ENCODE measurements at regions not wholly inside any gene's neighbourhood (a gene's known extent, or its start where the extent isn't known, plus 50 kb on each side); places are given as distances from the start of the nearest gene placed in this dataset.

DNA sequence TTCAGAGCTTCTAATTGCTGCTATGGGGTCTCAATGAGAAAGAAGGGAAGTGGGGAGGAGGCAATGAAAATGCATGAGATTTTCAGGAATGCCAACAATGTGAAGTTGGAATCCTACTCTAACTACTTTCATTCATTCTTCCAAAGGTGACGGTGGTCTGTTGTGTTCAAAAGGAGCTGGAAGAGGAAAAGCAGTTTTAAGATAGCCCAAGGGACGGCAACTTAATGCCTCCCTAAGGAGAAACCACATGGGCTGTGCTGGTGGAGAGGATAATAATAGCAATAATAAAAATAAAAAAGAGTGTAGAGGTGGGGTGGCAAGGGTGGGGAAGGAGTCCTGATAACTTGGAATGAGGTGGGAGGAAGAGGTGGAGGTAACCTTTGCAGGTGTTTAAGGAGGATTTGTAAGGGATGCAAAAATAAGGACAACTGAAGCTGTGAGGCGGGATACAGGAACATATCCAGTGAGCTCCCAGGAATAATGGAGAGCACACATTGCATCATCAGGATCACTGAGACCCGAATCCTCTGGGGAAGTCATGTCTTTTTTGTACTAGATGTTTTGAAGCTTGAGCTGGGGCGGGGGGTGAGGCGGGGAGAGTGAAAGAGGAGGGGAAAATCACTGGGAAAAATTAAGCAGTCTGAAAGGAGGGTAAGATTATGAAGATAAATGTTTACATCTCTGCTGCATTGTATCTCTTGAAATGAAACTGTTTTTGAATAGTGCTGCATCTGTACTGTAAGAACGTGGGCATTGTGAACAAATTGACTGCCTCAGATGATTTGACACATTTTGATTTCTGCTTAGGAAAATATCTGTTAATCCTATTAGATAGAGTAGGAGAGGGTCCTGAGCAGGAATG lies 120.1 kb upstream of the TMEM161B start:
- Histone ChIP-seq H3K14ac (ENCODE audit: insufficient read length) (no peak overlapping the region), H3K27me3 (replicated peaks in 1 of 4; ENCODE audit: control insufficient read depth in 3 of 4, extremely low read depth in 1 of 4, insufficient read depth in 3 of 4, low read length in 3 of 4) (no peaks in the 10 kb centered on the region), H2BK120ac (replicated peaks; ENCODE audit: low read depth, low read length) (no peak overlapping the region), H3K56ac (replicated peaks; ENCODE audit: insufficient read length, low read depth, low read length) (no peak overlapping the region), H3K9ac (replicated peaks in 1 of 4; ENCODE audit: extremely low read depth in 1 of 4, low read depth in 3 of 4, low read length in 3 of 4) (peak overlapping the region in 2 of 4 experiments; percentile 11 to 34; a peak in 3 of 7 replicates), H2AK5ac (ENCODE audit: low read depth, low read length) (no peak overlapping the region; the same call in 1 of the 2 replicates), H4K91ac (replicated peaks; ENCODE audit: insufficient read length, low read length) (peak overlapping the region; percentile 71), H2AFZ (ENCODE audit: low read length) (no peak overlapping the region), H2BK15ac (ENCODE audit: low read length) (no peak overlapping the region), H3K79me2 (ENCODE audit: control insufficient read depth in 1 of 2, insufficient read depth in 2 of 2, low read length in 2 of 2) (no peaks in the 10 kb centered on the region), H3K79me1 (ENCODE audit: low read depth, low read length) (no peaks in the 10 kb centered on the region), H3K4ac (replicated peaks; ENCODE audit: insufficient read length, low read depth, low read length) (no peak overlapping the region), H4K20me1 (replicated peaks in 1 of 2; ENCODE audit: control insufficient read depth in 1 of 2, insufficient read depth in 2 of 2, low read length in 2 of 2) (no peaks in the 10 kb centered on the region), H3K23ac (ENCODE audit: insufficient read length) (no peak overlapping the region), H3K4me3 (ENCODE audit: extremely low read depth in 1 of 4, insufficient read depth in 2 of 4, low read depth in 3 of 4, low read length in 4 of 4) (peak overlapping the region in 1 of 4 experiments; percentile 39; a peak in 1 of 8 replicates), H3K27ac (ENCODE audit: low read depth, low read length) (peak overlapping the region; percentile 69), H4K8ac (ENCODE audit: extremely low read depth, insufficient read depth, low read length) (no peak overlapping the region), H2BK5ac (ENCODE audit: low read depth, low read length) (peak overlapping the region; percentile 63), H3K23me2 (ENCODE audit: low read depth, low read length) (no peaks in the 10 kb centered on the region), H2BK12ac (ENCODE audit: low read depth, low read length) (peak overlapping the region; percentile 32; the same call in 1 of the 2 replicates), H3K4me2 (ENCODE audit: insufficient read depth in 1 of 2, low read depth in 2 of 2, low read length in 2 of 2) (peak overlapping the region; percentile 52 to 54), H2BK20ac (ENCODE audit: low read length) (peak overlapping the region; percentile 2; the same call in 1 of the 2 replicates), H4K5ac (ENCODE audit: insufficient read length, low read depth, low read length) (no peak overlapping the region), H3K36me3 (ENCODE audit: control insufficient read depth in 2 of 4, insufficient read depth in 4 of 4, low read length in 3 of 4) (no peaks in the 10 kb centered on the region), H3K18ac (ENCODE audit: extremely low read depth, low read length) (peak overlapping the region; percentile 26), H3K9me3 (ENCODE audit: insufficient read depth in 2 of 2, low read depth in 1 of 2, low read length in 1 of 2) (no peaks in the 10 kb centered on the region), H3K4me1 (replicated peaks in 1 of 4; ENCODE audit: control insufficient read depth in 3 of 4, insufficient read depth in 4 of 4, low read length in 3 of 4) (peaks cover 0 to 28% (median 26%) of the 10 kb centered on the region in 4 experiments; a peak in 5 of 7 replicates)
- ChIA-PET CTCF (ENCODE audit: partially characterized antibody) (interaction anchor here (0.6 to 0.9 kb wide), 4 partner anchors 16 to 591 kb away, joined by 3 read pairs; no protein-coding TSS in a partner anchor), POLR2A (ENCODE audit: partially characterized antibody) (interaction anchor here (0.5 to 1.8 kb wide), 12 partner anchors 9 to 802 kb away, joined by 3 to 15 read pairs (median 4); no protein-coding TSS in a partner anchor)
- peak; percentile 51 to 54 for DNase-seq (ENCODE audit: low read depth in 1 of 2, low spot score in 2 of 2)
- WGBS, 2 experiments (ENCODE audit: extremely low coverage in 1 of 2, insufficient coverage in 1 of 2, insufficient read length in 1 of 2, insufficient replicate concordance in 2 of 2, low coverage in 1 of 2, low lambda C conversion rate in 2 of 2, missing lambda C conversion rate in 1 of 2), result 28% methylated on average over 7 of the region's 7 CpGs; no CpG with 5 or more reads in 1 of the 2 experiments
- peak; percentile 98 for FAIRE-seq
- TF ChIP-seq CBX8 (IDR thresholded peaks at IDR 0.05; ENCODE audit: borderline replicate concordance, low read depth, low read length) (no peak), MAX (IDR thresholded peaks at IDR 0.05) (no peak), ASH2L (IDR thresholded peaks at IDR 0.05; ENCODE audit: low read length) (peak; percentile 69), BCL11A (IDR thresholded peaks at IDR 0.05; ENCODE audit: low read depth in 2 of 2, low read length in 2 of 2) (no peak), KDM5A (IDR thresholded peaks at IDR 0.05; ENCODE audit: low read length) (no peak), TCF12 (IDR thresholded peaks at IDR 0.05; ENCODE audit: low read depth, low read length) (no peak), BRCA1 (IDR thresholded peaks at IDR 0.05; ENCODE audit: low read depth, low read length) (no peak), TAF7 (optimal IDR thresholded peaks at IDR 0.05; ENCODE audit: borderline replicate concordance, low read depth, low read length) (no peak)
- TF ChIP-seq, protein P1, sequence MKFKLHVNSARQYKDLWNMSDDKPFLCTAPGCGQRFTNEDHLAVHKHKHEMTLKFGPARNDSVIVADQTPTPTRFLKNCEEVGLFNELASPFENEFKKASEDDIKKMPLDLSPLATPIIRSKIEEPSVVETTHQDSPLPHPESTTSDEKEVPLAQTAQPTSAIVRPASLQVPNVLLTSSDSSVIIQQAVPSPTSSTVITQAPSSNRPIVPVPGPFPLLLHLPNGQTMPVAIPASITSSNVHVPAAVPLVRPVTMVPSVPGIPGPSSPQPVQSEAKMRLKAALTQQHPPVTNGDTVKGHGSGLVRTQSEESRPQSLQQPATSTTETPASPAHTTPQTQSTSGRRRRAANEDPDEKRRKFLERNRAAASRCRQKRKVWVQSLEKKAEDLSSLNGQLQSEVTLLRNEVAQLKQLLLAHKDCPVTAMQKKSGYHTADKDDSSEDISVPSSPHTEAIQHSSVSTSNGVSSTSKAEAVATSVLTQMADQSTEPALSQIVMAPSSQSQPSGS (IDR thresholded peaks at IDR 0.05; ENCODE audit: low read length), result peak; percentile 75; the same call in 1 of the 2 replicates
